ENCODE measurements at regions not wholly inside any gene's neighbourhood (a gene's known extent, or its start where the extent isn't known, plus 50 kb on each side); places are given as distances from the start of the nearest gene placed in this dataset.

- Histone ChIP-seq H4K91ac (ENCODE audit: insufficient read length, low read depth, low read length) (no peak overlapping the region), H3K4ac (ENCODE audit: low read depth, low read length) (no peak overlapping the region), H3K9ac (ENCODE audit: extremely low read depth, insufficient read length, low read length) (no peak overlapping the region), H2AK5ac (ENCODE audit: insufficient read length, low read length) (no peak overlapping the region), H3K4me2 (ENCODE audit: insufficient read depth, insufficient read length, low read length) (no peak overlapping the region), H3K56ac (ENCODE audit: insufficient read length, low read depth, low read length) (no peak overlapping the region), H2BK15ac (ENCODE audit: low read depth, low read length) (no peak overlapping the region), H2BK5ac (ENCODE audit: insufficient read length, low read length) (no peak overlapping the region), H3K9me3 (ENCODE audit: control insufficient read depth, low read depth, low read length) (no peaks in the 10 kb centered on the region), H3K27me3 (ENCODE audit: insufficient read depth, low read length) (no peaks in the 10 kb centered on the region), H2BK120ac (ENCODE audit: low read depth, low read length, poor library complexity, severe bottlenecking) (no peak overlapping the region), H2BK20ac (ENCODE audit: low read depth, low read length, poor library complexity, severe bottlenecking) (no peak overlapping the region), H4K8ac (replicated peaks; ENCODE audit: insufficient read length, low read depth, low read length) (no peak overlapping the region), H3K4me1 (ENCODE audit: insufficient read depth, low read length) (peaks cover 2% of the 10 kb centered on the region; the same call in 1 of the 2 replicates), H3K79me2 (ENCODE audit: insufficient read depth, low read length) (no peaks in the 10 kb centered on the region), H3K23ac (ENCODE audit: insufficient read length, low read depth, low read length) (no peak overlapping the region), H3K79me1 (ENCODE audit: insufficient read depth, low read depth, low read length, poor library complexity, severe bottlenecking) (no peaks in the 10 kb centered on the region), H2BK12ac (ENCODE audit: insufficient read length, low read depth, low read length) (no peak overlapping the region), H4K20me1 (ENCODE audit: control insufficient read depth, insufficient read depth, insufficient read length) (no peaks in the 10 kb centered on the region), H3K14ac (ENCODE audit: insufficient read depth, low read length) (no peak overlapping the region), H2AFZ (ENCODE audit: low read length) (no peak overlapping the region), H3T11ph (ENCODE audit: low read length) (no peak overlapping the region), H3K27ac (ENCODE audit: insufficient read length, low read depth, low read length) (no peak overlapping the region), H3K18ac (ENCODE audit: insufficient read length, low read depth, low read length) (no peak overlapping the region), H3K23me2 (ENCODE audit: insufficient read length, low read depth, low read length, poor library complexity, severe bottlenecking) (no peaks in the 10 kb centered on the region), H4K5ac (ENCODE audit: insufficient read length, low read depth, low read length) (no peak overlapping the region)
- Mint-ChIP-seq H3K4me3 (no peak overlapping the region), H3K27ac (no peak overlapping the region; a peak in 1 of 7 replicates), H3K27me3 (ENCODE audit: low read depth) (no peaks in the 10 kb centered on the region), H3K4me1 (peaks cover 23 to 29% of the 10 kb centered on the region in 2 experiments), H3K36me3 (ENCODE audit: insufficient read depth in 1 of 3, low read depth in 3 of 3) (peaks cover 0 to 3% (median 0%) of the 10 kb centered on the region in 3 experiments; a peak in 1 of 7 replicates), H3K9me3 (peaks cover 6 to 9% of the 10 kb centered on the region in 2 experiments; a peak in 2 of 5 replicates)
- no CpG with 5 or more reads among the region's 1 CpG for WGBS (ENCODE audit: extremely low coverage, insufficient read length, low lambda C conversion rate)
- no peak for DNase-seq
- TF ChIP-seq CTCF (conservative IDR thresholded peaks at IDR 0.05) = no peak
These were observed 234.4 kb upstream of the DAAM1 start for GRCh38 chr14:58954052-58954451.
